SK-N-SH (cell line): ENCODE measurements at regions not wholly inside any gene's neighbourhood (a gene's known extent, or its start where the extent isn't known, plus 50 kb on each side); places are given as distances from the start of the nearest gene placed in this dataset.
"Not testable (repeated sequence)": the region's sequence is repeated elsewhere in the genome, so short reads cannot be mapped to it uniquely, and the experiment has no call there.

Experiments used
- EZH2phosphoT487 ChIP-seq: fragments of 200-600 bp; sonication (generic); IDR thresholded peaks from 2 replicates; pipeline ENCODE4 v1.6.1; 2017; ENCODE audit warnings: low read depth, mixed run types, mild to moderate bottlenecking, antibody characterized with exemption, moderate library complexity, borderline replicate concordance
- TF ChIP-seq, protein P1 (sequence below): fragments of 200-600 bp; sonication (generic); IDR thresholded peaks from 2 replicates; pipeline ENCODE4 v1.6.1; 2017; ENCODE audit warnings: antibody characterized with exemption, mild to moderate bottlenecking, moderate library complexity

DNA sequence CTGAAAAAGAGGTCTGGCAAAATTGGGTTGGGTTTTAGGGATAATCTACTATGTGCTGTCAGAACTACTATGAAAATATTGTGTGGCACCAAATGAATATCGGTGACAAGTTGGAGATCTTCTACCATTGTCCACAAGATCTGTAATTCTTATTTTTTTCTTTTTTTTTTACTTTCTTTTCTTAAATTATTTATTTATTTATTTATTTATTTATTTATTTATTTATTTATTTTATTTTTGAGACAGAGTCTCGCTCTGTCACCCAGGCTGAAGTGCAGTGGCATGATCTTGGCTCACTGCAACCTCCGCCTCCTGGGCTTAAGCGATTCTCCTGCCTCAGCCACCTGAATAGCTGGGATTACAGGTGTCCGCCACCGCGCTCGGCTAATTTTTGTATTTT, 259.4 kb downstream of the HS3ST3B1 start:
- TF ChIP-seq EZH2phosphoT487, result not testable (repeated sequence)
- TF ChIP-seq, protein P1, sequence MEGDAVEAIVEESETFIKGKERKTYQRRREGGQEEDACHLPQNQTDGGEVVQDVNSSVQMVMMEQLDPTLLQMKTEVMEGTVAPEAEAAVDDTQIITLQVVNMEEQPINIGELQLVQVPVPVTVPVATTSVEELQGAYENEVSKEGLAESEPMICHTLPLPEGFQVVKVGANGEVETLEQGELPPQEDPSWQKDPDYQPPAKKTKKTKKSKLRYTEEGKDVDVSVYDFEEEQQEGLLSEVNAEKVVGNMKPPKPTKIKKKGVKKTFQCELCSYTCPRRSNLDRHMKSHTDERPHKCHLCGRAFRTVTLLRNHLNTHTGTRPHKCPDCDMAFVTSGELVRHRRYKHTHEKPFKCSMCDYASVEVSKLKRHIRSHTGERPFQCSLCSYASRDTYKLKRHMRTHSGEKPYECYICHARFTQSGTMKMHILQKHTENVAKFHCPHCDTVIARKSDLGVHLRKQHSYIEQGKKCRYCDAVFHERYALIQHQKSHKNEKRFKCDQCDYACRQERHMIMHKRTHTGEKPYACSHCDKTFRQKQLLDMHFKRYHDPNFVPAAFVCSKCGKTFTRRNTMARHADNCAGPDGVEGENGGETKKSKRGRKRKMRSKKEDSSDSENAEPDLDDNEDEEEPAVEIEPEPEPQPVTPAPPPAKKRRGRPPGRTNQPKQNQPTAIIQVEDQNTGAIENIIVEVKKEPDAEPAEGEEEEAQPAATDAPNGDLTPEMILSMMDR, result not testable (repeated sequence)
